ENCODE measurements at regions not wholly inside any gene's neighbourhood (a gene's known extent, or its start where the extent isn't known, plus 50 kb on each side); places are given as distances from the start of the nearest gene placed in this dataset.
"Not testable (repeated sequence)": the region's sequence is repeated elsewhere in the genome, so short reads cannot be mapped to it uniquely, and the experiment has no call there.

- Mint-ChIP-seq H3K36me3 (no peaks in the 10 kb centered on the region), H3K27me3 (no peaks in the 10 kb centered on the region), H3K27ac (no peak overlapping the region), H3K9me3 (peaks cover 3% of the 10 kb centered on the region), H3K4me1 (peaks cover 3% of the 10 kb centered on the region), H3K4me3 (no peak overlapping the region)
- no peak for ATAC-seq (ENCODE audit: low read depth)
- no peak for DNase-seq (ENCODE audit: low spot score in 2 of 2)
These were observed 293.9 kb upstream of the RIOK2 start for GRCh38 chr5:97476852-97477534.

- Mint-ChIP-seq H3K27ac (no peak overlapping the region), H3K27me3 (peaks cover 2% of the 10 kb centered on the region), H3K4me1 (peaks cover 3% of the 10 kb centered on the region), H3K36me3 (no peaks in the 10 kb centered on the region), H3K4me3 (no peak overlapping the region), H3K9me3 (no peaks in the 10 kb centered on the region)
- DNase-seq (ENCODE audit: low spot score in 2 of 2) (no peak), ATAC-seq (ENCODE audit: low read depth) (no peak)
These were observed 295.4 kb upstream of the RIOK2 start for GRCh38 chr5:97478483-97478882.

DNA sequence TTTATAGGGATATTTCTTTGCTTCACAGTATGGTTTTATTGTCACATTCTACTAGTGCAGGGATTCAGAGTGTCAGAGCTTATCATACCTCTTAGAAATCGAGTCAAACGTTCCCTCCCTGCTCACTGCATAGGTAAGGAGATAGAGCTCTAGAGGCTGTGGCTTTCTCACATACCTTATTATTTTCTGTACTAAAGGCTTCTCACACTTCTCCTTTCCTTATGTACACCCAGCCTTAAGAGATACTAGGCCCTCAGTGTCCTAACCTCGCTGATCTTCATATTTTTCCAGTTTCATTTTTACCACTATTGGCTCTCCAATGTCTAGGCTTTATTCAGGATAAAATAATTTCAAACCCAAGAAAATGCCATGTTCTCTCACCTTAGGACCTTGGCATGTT is 297.3 kb upstream of the RIOK2 start:
- H3K4me1 Mint-ChIP-seq = peaks cover 3% of the 10 kb centered on the region
- peaks cover 2% of the 10 kb centered on the region for H3K27me3 Mint-ChIP-seq
- no peak overlapping the region for H3K27ac Mint-ChIP-seq
- H3K36me3 Mint-ChIP-seq = no peaks in the 10 kb centered on the region
- ATAC-seq (ENCODE audit: low read depth) (no peak), DNase-seq (ENCODE audit: low spot score in 2 of 2) (no peak)
- H3K9me3 Mint-ChIP-seq = no peaks in the 10 kb centered on the region
- H3K4me3 Mint-ChIP-seq = no peak overlapping the region

GRCh38 chr5:97488126-97488668 is 305.1 kb upstream of the RIOK2 start:
- H3K9me3 Mint-ChIP-seq = no peaks in the 10 kb centered on the region
- DNase-seq (ENCODE audit: low spot score in 2 of 2) (no peak), ATAC-seq (ENCODE audit: low read depth) (no peak)
- peaks cover 2% of the 10 kb centered on the region for H3K27me3 Mint-ChIP-seq
- peaks cover 2% of the 10 kb centered on the region for H3K4me1 Mint-ChIP-seq
- H3K4me3 Mint-ChIP-seq = no peak overlapping the region
- no peaks in the 10 kb centered on the region for H3K36me3 Mint-ChIP-seq
- H3K27ac Mint-ChIP-seq = no peak overlapping the region

- ATAC-seq (ENCODE audit: low read depth) = no peak
- Mint-ChIP-seq H3K4me3 (no peak overlapping the region), H3K36me3 (no peaks in the 10 kb centered on the region)
These were observed 306.2 kb upstream of the RIOK2 start for GRCh38 chr5:97489010-97489840.

GRCh38 chr5:97494465-97494864 is 311.4 kb upstream of the RIOK2 start:
- ATAC-seq (ENCODE audit: low read depth) (no peak), DNase-seq (ENCODE audit: low spot score in 2 of 2) (no peak)
- no peak overlapping the region for H3K27ac Mint-ChIP-seq
- no peaks in the 10 kb centered on the region for H3K36me3 Mint-ChIP-seq
- no peaks in the 10 kb centered on the region for H3K27me3 Mint-ChIP-seq
- no peaks in the 10 kb centered on the region for H3K9me3 Mint-ChIP-seq
- H3K4me1 Mint-ChIP-seq = no peaks in the 10 kb centered on the region
- no peak overlapping the region for H3K4me3 Mint-ChIP-seq

More at GRCh38 chr5:97489010-97489840, 306.2 kb upstream of the RIOK2 start:
- Mint-ChIP-seq H3K4me1 (peaks cover 2% of the 10 kb centered on the region), H3K27me3 (peaks cover 1% of the 10 kb centered on the region), H3K27ac (no peak overlapping the region), H3K9me3 (no peaks in the 10 kb centered on the region)
- no peak for DNase-seq (ENCODE audit: low spot score in 2 of 2)

GRCh38 chr5:97495301-97495700 is 312.3 kb upstream of the RIOK2 start:
- H3K4me3 Mint-ChIP-seq = no peak overlapping the region
- no peaks in the 10 kb centered on the region for H3K27me3 Mint-ChIP-seq
- H3K36me3 Mint-ChIP-seq = no peaks in the 10 kb centered on the region
- DNase-seq (ENCODE audit: low spot score in 2 of 2) = no peak
- no peak overlapping the region for H3K27ac Mint-ChIP-seq
- H3K4me1 Mint-ChIP-seq = no peaks in the 10 kb centered on the region
- no peak for ATAC-seq (ENCODE audit: low read depth)
- H3K9me3 Mint-ChIP-seq = no peaks in the 10 kb centered on the region

DNA sequence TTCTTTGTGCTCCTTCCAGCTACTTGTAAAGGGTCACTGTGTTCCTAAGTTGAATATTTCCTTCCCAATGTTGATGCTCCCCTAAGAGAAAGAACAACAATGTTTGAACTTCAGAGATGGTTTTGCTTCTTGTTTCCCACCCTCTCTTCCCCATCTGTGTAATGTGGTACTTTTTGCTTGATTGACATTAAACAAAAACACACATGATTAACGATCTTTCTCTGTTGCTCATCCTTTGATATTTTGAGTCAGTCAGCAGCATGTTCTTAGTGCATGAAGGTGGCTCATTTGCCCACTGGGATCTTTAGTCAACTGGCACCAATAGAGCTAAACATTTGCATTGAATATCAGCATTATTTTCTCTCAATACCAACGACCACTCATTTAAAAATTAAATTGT is 313.0 kb upstream of the RIOK2 start:
- Mint-ChIP-seq H3K36me3 (no peaks in the 10 kb centered on the region), H3K27ac (no peak overlapping the region), H3K9me3 (no peaks in the 10 kb centered on the region), H3K27me3 (no peaks in the 10 kb centered on the region), H3K4me3 (no peak overlapping the region), H3K4me1 (no peaks in the 10 kb centered on the region)
- no peak for DNase-seq (ENCODE audit: low spot score in 2 of 2)
- no peak for ATAC-seq (ENCODE audit: low read depth)

DNA sequence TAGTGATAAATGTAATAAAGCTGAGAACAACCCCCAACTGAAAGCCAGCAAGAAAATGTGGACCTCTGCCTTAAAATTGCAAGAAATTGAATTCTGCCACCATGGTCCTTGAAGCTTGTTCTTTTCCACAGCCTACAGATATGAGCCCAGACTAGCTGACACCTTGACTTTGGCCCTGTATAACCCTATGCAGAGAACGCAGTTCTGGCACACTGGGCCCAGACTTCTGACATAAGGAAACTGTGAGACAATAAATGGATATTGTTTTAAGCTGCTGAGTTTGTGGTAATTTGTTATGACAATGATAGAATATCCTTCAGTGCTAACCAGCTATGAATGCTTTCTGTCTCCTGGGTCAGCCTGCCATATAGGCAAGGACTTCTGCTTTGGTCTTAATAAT is 315.6 kb upstream of the RIOK2 start:
- ATAC-seq (ENCODE audit: low read depth) (no peak), DNase-seq (ENCODE audit: low spot score in 2 of 2) (no peak)
- no peak overlapping the region for H3K4me3 Mint-ChIP-seq
- H3K27ac Mint-ChIP-seq = no peak overlapping the region
- H3K27me3 Mint-ChIP-seq = no peaks in the 10 kb centered on the region
- H3K36me3 Mint-ChIP-seq = no peaks in the 10 kb centered on the region
- H3K4me1 Mint-ChIP-seq = no peaks in the 10 kb centered on the region
- no peaks in the 10 kb centered on the region for H3K9me3 Mint-ChIP-seq

DNA sequence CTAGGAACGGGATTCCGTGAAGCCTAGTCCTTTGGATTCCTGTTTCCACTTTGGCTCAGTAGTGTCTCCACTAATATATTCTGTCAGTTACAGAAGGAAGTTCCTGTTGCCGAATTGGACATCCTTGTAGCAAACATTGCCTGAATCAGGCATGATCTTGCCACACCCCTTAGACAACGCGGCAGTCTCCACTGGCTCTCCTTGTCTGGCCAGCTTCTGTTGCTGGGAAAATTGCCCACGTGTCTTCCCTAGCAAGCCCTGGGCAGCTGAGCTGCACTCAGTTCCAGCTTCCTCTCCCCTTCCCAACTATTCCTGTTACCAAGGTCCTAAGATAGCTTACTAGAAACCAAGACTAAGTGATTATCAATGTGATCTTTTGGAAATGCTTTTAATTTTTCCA is 316.6 kb upstream of the RIOK2 start:
- Mint-ChIP-seq H3K4me3 (no peak overlapping the region), H3K27me3 (no peaks in the 10 kb centered on the region), H3K27ac (no peak overlapping the region), H3K36me3 (no peaks in the 10 kb centered on the region), H3K4me1 (no peaks in the 10 kb centered on the region), H3K9me3 (no peaks in the 10 kb centered on the region)
- ATAC-seq (ENCODE audit: low read depth) = no peak
- DNase-seq (ENCODE audit: low spot score in 2 of 2) = no peak

- Mint-ChIP-seq H3K4me3 (no peak overlapping the region), H3K36me3 (no peaks in the 10 kb centered on the region), H3K27me3 (no peaks in the 10 kb centered on the region), H3K9me3 (no peaks in the 10 kb centered on the region), H3K4me1 (no peaks in the 10 kb centered on the region), H3K27ac (no peak overlapping the region)
- no peak for ATAC-seq (ENCODE audit: low read depth)
- DNase-seq (ENCODE audit: low spot score in 2 of 2) = no peak
These were observed 318.4 kb upstream of the RIOK2 start for GRCh38 chr5:97501286-97501964.

DNA sequence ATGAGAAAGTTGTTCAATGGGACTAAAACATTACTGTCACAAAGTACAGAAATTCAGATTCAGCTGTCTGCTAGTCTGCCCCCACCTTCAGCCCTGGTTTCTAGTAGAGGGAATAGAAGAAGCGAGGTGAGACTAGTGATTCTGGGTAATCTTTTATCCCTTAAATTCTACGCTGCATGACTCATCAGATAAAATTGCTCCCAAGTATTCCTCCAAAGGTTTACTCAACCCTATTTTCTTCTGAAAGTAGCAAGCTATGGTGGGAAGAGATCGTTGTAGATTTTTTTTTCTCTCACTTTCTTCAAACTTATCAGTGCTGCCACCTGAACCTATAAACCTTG is 318.9 kb upstream of the RIOK2 start:
- Mint-ChIP-seq H3K4me1 (no peaks in the 10 kb centered on the region), H3K27me3 (no peaks in the 10 kb centered on the region), H3K36me3 (no peaks in the 10 kb centered on the region), H3K4me3 (no peak overlapping the region), H3K27ac (no peak overlapping the region), H3K9me3 (no peaks in the 10 kb centered on the region)
- ATAC-seq (ENCODE audit: low read depth) = no peak
- DNase-seq (ENCODE audit: low spot score in 2 of 2) = no peak

- H3K4me1 Mint-ChIP-seq = no peaks in the 10 kb centered on the region
- no peak for ATAC-seq (ENCODE audit: low read depth)
- no peak overlapping the region for H3K4me3 Mint-ChIP-seq
- H3K27ac Mint-ChIP-seq = no peak overlapping the region
- no peak for DNase-seq (ENCODE audit: low spot score in 2 of 2)
- H3K36me3 Mint-ChIP-seq = no peaks in the 10 kb centered on the region
- no peaks in the 10 kb centered on the region for H3K9me3 Mint-ChIP-seq
- H3K27me3 Mint-ChIP-seq = no peaks in the 10 kb centered on the region
These were observed 325.8 kb upstream of the RIOK2 start for GRCh38 chr5:97508864-97509263.

DNA sequence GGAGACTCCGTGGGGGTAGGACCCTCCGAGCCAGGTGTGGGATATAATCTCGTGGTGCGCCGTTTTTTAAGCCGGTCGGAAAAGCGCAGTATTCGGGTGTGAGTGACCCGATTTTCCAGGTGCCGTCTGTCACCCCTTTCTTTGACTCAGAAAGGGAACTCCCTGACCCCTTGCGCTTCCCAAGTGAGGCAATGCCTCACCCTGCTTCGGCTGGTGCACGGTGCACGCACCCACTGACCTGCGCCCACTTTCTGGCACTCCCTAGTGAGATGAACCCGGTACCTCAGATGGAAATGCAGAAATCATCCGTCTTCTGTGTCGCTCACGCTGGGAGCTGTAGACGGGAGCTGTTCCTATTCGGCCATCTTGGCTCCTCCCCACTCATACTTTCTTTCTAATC is 336.5 kb upstream of the RIOK2 start:
- not testable (repeated sequence) for ATAC-seq (ENCODE audit: low read depth); DNase-seq (ENCODE audit: low spot score in 2 of 2); H3K27ac Mint-ChIP-seq; H3K4me1 Mint-ChIP-seq; H3K9me3 Mint-ChIP-seq; H3K4me3 Mint-ChIP-seq; H3K27me3 Mint-ChIP-seq; H3K36me3 Mint-ChIP-seq

All from memory B cell (primary cell).